Fibroblast of lung (primary cell): ENCODE measurements at regions not wholly inside any gene's neighbourhood (a gene's known extent, or its start where the extent isn't known, plus 50 kb on each side); places are given as distances from the start of the nearest gene placed in this dataset.

Experiments used
- DNase-seq, 2 donors: peaks; one replicate each; pipeline versions ENCODE4 v3.0.0 to v3.0.0-alpha.2; 2010; ENCODE audit warnings: low read depth in 2 of 2
- H2AFZ ChIP-seq: 2 replicates; pipeline ENCODE4 v1.5.1; 2012; ENCODE audit warnings: low read length, control low read depth, inconsistent platforms
- H3K27ac ChIP-seq: 2 replicates; pipeline ENCODE4 v1.5.1; 2011; ENCODE audit warnings: low read length, control low read depth; ENCODE audit not compliant: insufficient read depth
- H3K27me3 ChIP-seq: 2 replicates; pipeline ENCODE4 v1.5.1; 2011; ENCODE audit warnings: mild to moderate bottlenecking, low read length; ENCODE audit not compliant: control insufficient read depth, insufficient read depth
- H3K36me3 ChIP-seq: 2 replicates; pipeline ENCODE4 v1.5.1; 2011; ENCODE audit warnings: low read length; ENCODE audit not compliant: control insufficient read depth, insufficient read depth
- H3K4me1 ChIP-seq: 2 replicates; pipeline ENCODE4 v1.5.1; 2011; ENCODE audit warnings: low read length; ENCODE audit not compliant: control insufficient read depth, insufficient read depth; ENCODE audit errors: extremely low read depth
- H3K4me2 ChIP-seq: 2 replicates; pipeline ENCODE4 v1.5.1; 2011; ENCODE audit warnings: low read length, control low read depth; ENCODE audit not compliant: insufficient read depth; ENCODE audit errors: extremely low read depth
- H3K4me3 ChIP-seq, 4 experiments: fragments of 200-600 bp in 1 of 4; sonication (generic) in 1 of 4; replicated peaks in 1 of 4; 2 replicates each; pipeline ENCODE4 v1.5.1; 2011 to 2016; ENCODE audit warnings: low read length in 4 of 4, low read depth in 3 of 4, mild to moderate bottlenecking in 3 of 4, control low read depth in 2 of 4, inconsistent platforms in 1 of 4, mixed read lengths in 1 of 4; ENCODE audit not compliant: insufficient read depth in 1 of 4; ENCODE audit errors: control extremely low read depth in 1 of 4
- H3K79me2 ChIP-seq: 2 replicates; pipeline ENCODE4 v1.5.1; 2012; ENCODE audit warnings: mild to moderate bottlenecking, low read length, inconsistent platforms; ENCODE audit not compliant: control insufficient read depth, insufficient read depth
- H3K9ac ChIP-seq: 2 replicates; pipeline ENCODE4 v1.5.1; 2011; ENCODE audit warnings: mild to moderate bottlenecking, low read length, control low read depth; ENCODE audit not compliant: insufficient read depth
- H3K9me3 ChIP-seq: 2 replicates; pipeline ENCODE4 v1.5.1; 2012; ENCODE audit warnings: low read depth, low read length; ENCODE audit not compliant: control insufficient read depth, insufficient read depth
- H4K20me1 ChIP-seq: 2 replicates; pipeline ENCODE4 v1.5.1; 2011; ENCODE audit warnings: low read length; ENCODE audit not compliant: control insufficient read depth, insufficient read depth; ENCODE audit errors: extremely low read depth
- CTCF ChIP-seq, 2 donors: IDR thresholded peaks in 1 of 2; conservative IDR thresholded peaks in 1 of 2; 1 replicate in 1 of 2; 2 replicates in 1 of 2; pipeline ENCODE4 v1.5.1; 2011 to 2012; ENCODE audit warnings: low read length in 2 of 2, control low read depth in 1 of 2, inconsistent platforms in 1 of 2, low read depth in 1 of 2, mild to moderate bottlenecking in 1 of 2
- EZH2 ChIP-seq: IDR thresholded peaks from 2 replicates; pipeline ENCODE4 v1.5.1; 2012; ENCODE audit warnings: low read length, control low read depth, mild to moderate bottlenecking; ENCODE audit errors: missing control alignments

DNA sequence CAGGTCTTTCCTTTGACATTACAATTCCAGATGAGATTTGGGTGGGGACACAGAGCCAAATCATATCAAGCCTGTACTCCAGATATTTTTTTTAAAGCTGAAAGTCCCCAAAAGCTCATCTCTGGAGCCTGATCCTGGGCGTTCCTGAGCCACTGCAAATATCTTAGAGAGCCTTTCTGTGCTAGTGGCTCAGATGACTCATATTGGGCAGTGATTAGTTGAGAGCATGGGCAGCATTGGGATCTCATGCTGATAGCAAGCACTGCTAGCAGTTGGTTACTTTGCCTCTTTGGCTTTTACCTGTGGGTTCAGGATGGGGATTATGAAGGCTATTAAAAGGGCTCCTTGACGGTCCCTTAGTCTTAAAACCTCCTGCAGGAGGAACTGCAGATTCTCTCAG lies 51.4 kb upstream of the SCRG1 start:
- no peak overlapping the region for H3K4me3 ChIP-seq
- H3K36me3 ChIP-seq, result no peaks in the 10 kb centered on the region
- no peaks in the 10 kb centered on the region for H3K9me3 ChIP-seq
- no peaks in the 10 kb centered on the region for H4K20me1 ChIP-seq
- no peaks in the 10 kb centered on the region for H3K79me2 ChIP-seq
- no peak overlapping the region for H3K9ac ChIP-seq
- peaks cover 9% of the 10 kb centered on the region for H3K4me1 ChIP-seq
- no peak overlapping the region for H2AFZ ChIP-seq
- DNase-seq, result peak in 1 of 2 donors; percentile 48
- H3K27me3 ChIP-seq, result no peaks in the 10 kb centered on the region
- no peak overlapping the region for H3K27ac ChIP-seq
- TF ChIP-seq CTCF (conservative IDR thresholded peaks at IDR 0.05 in 1 of 2, IDR thresholded peaks at IDR 0.05 in 1 of 2; ENCODE audit: low read depth in 1 of 2, low read length in 2 of 2), result no peak
- no peak for TF ChIP-seq EZH2
- no peak overlapping the region for H3K4me2 ChIP-seq

GRCh38 chr4:173449380-173449717 lies 50.4 kb upstream of the SCRG1 start:
- no peak overlapping the region for H3K4me2 ChIP-seq
- H2AFZ ChIP-seq, result no peak overlapping the region
- DNase-seq, result no peak
- H3K9ac ChIP-seq, result no peak overlapping the region
- H3K4me3 ChIP-seq, result no peak overlapping the region
- H3K9me3 ChIP-seq, result no peaks in the 10 kb centered on the region
- no peaks in the 10 kb centered on the region for H3K27me3 ChIP-seq
- peaks cover 9% of the 10 kb centered on the region for H3K4me1 ChIP-seq
- TF ChIP-seq CTCF (conservative IDR thresholded peaks at IDR 0.05 in 1 of 2, IDR thresholded peaks at IDR 0.05 in 1 of 2; ENCODE audit: low read depth in 1 of 2, low read length in 2 of 2) (no peak), EZH2 (no peak)
- no peaks in the 10 kb centered on the region for H3K36me3 ChIP-seq
- H3K79me2 ChIP-seq, result no peaks in the 10 kb centered on the region
- H4K20me1 ChIP-seq, result no peaks in the 10 kb centered on the region
- H3K27ac ChIP-seq, result no peak overlapping the region

DNA sequence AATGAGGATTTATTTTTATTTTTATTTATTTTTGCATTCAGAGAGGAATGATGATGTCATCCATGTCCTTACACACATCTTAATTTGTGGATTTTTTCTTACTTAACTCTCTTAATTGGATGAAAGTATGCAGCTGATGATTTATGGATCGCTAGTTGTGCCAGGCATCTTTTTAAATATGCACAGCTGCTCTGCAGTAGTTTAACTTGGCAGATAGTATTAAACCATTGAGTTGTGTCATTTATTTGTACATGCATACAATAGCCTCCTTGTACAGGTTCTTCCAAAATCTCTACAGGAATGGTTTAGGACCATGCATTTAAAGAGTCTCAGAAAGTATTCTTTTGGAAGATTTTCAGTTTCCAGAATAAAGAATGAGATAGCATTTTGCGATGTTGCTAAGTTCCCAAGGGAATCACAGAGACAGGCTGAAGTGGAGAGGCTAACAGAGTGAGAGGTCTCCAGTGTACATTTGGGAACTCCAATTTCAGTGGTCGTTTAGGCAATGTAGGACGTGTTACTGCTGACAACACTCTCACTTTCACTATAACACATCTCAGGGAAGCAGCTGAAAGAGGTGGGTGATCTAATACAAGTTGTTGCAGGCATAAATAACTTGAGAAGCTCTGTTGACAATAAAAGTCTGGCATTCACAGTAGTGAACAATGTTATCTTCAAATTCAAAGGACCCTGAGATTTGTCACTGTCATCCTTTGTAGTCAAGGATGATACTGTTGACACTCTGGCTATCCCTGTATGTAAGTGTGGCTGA lies 49.9 kb upstream of the SCRG1 start:
- peak; percentile 85 for DNase-seq
- H3K27ac ChIP-seq, result no peak overlapping the region

More for the DNA sequence above, 49.9 kb upstream of the SCRG1 start:
- no peak overlapping the region for H3K9ac ChIP-seq
- no peaks in the 10 kb centered on the region for H3K79me2 ChIP-seq
- H2AFZ ChIP-seq, result no peak overlapping the region
- H3K4me2 ChIP-seq, result no peak overlapping the region
- H3K27me3 ChIP-seq, result no peaks in the 10 kb centered on the region
- no peaks in the 10 kb centered on the region for H4K20me1 ChIP-seq
- H3K36me3 ChIP-seq, result no peaks in the 10 kb centered on the region
- TF ChIP-seq CTCF (conservative IDR thresholded peaks at IDR 0.05 in 1 of 2, IDR thresholded peaks at IDR 0.05 in 1 of 2; ENCODE audit: low read depth in 1 of 2, low read length in 2 of 2) (no peak), EZH2 (no peak)
- H3K9me3 ChIP-seq, result no peaks in the 10 kb centered on the region
- H3K4me1 ChIP-seq, result peaks cover 9% of the 10 kb centered on the region
- no peak overlapping the region for H3K4me3 ChIP-seq
